ENCODE measurements at regions not wholly inside any gene's neighbourhood (a gene's known extent, or its start where the extent isn't known, plus 50 kb on each side); places are given as distances from the start of the nearest gene placed in this dataset.

DNA sequence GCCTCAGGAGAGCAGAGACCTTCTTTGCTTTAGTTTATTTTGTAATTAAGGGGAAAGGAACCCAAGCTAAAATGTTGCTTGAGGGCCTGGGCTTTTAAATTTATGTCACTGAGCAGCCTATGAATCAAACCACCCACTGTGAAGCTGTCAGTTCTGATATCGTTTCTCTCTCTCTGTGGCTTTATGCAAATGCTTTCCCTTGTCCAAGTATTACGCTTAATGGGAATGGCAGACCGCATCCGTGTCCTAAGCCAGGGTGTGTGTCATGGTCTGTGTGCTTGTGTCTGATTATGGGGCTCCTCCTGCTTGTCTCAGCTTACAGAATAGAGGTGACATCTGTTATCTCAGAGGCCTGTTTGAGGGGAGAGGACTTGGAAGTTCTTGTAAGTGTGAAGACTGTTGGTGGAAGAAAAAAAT is 82.4 kb downstream of the EBLN2 start (continued):
- peak in 1 of 3 experiments; percentile 68; a peak in 2 of 6 replicates for TF ChIP-seq ZBTB11 (CRISPR knock-in tag; IDR thresholded peaks at IDR 0.05)
- peak; percentile 71 for TF ChIP-seq BCOR (IDR thresholded peaks at IDR 0.05)
- TF ChIP-seq RB1 (IDR thresholded peaks at IDR 0.05; ENCODE audit: low read depth) = 0 out of 2 replicates have a peak, but pooled peaks have one; percentile 35
- TF ChIP-seq MTA2 (IDR thresholded peaks at IDR 0.05; ENCODE audit: low read depth) = peak; percentile 82
- TF ChIP-seq TRIM24 (IDR thresholded peaks at IDR 0.05) = peak; percentile 83 to 84
- TF ChIP-seq TAL1 (IDR thresholded peaks at IDR 0.05) = peak; percentile 92
- TF ChIP-seq CREM (IDR thresholded peaks at IDR 0.05; ENCODE audit: low read depth) = peak; percentile 84
- TF ChIP-seq TCF15 (CRISPR knock-in tag; IDR thresholded peaks at IDR 0.05) = no peak
- no peak for TF ChIP-seq ZNF586 (CRISPR knock-in tag; conservative IDR thresholded peaks at IDR 0.05)
- peak; percentile 77 for TF ChIP-seq ETV1 (tag; conservative IDR thresholded peaks at IDR 0.05; ENCODE audit: low read depth)
- no peak for TF ChIP-seq HLTF (IDR thresholded peaks at IDR 0.05)
- TF ChIP-seq DPF2 (IDR thresholded peaks at IDR 0.05) = peak; percentile 94
- TF ChIP-seq MEIS2 (IDR thresholded peaks at IDR 0.05; ENCODE audit: partially characterized antibody) = peak; percentile 98
- TF ChIP-seq NONO (IDR thresholded peaks at IDR 0.05; ENCODE audit: low read depth in 2 of 2, low read length in 1 of 2) = no peak
- peak; percentile 94 for TF ChIP-seq CBFA2T2 (conservative IDR thresholded peaks at IDR 0.05)
- 0 out of 2 replicates have a peak, but pooled peaks have one; percentile 6 for TF ChIP-seq MEF2A (IDR thresholded peaks at IDR 0.05; ENCODE audit: control insufficient read depth, low read depth, low read length)
- TF ChIP-seq, protein P1, sequence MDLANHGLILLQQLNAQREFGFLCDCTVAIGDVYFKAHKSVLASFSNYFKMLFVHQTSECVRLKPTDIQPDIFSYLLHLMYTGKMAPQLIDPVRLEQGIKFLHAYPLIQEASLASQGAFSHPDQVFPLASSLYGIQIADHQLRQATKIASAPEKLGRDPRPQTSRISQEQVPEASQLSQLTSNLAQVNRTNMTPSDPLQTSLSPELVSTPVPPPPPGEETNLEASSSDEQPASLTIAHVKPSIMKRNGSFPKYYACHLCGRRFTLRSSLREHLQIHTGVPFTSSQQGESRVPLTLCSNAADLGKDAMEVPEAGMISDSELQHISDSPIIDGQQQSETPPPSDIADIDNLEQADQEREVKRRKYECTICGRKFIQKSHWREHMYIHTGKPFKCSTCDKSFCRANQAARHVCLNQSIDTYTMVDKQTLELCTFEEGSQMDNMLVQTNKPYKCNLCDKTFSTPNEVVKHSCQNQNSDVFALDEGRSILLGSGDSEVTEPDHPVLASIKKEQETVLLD (IDR thresholded peaks at IDR 0.05) = peak; percentile 45; the same call in 1 of the 2 replicates
- TF ChIP-seq ETV5 (CRISPR knock-in tag; IDR thresholded peaks at IDR 0.05; ENCODE audit: low read depth) = 0 out of 2 replicates have a peak, but pooled peaks have one; percentile 49
- TF ChIP-seq MYC (IDR thresholded peaks at IDR 0.05; ENCODE audit: low read depth, low read length) = 0 out of 2 replicates have a peak, but pooled peaks have one; percentile 33
- no peak for TF ChIP-seq MYC (CRISPR knock-in tag; IDR thresholded peaks at IDR 0.05; ENCODE audit: borderline replicate concordance, low read depth)
- TF ChIP-seq CREB1 (IDR thresholded peaks at IDR 0.05) = peak; percentile 70; the same call in 1 of the 2 replicates
- TF ChIP-seq CREB1 (CRISPR knock-in tag; IDR thresholded peaks at IDR 0.05) = no peak
- peak; percentile 91 for TF ChIP-seq POLR2AphosphoS5 (IDR thresholded peaks at IDR 0.05; ENCODE audit: control insufficient read depth, insufficient read depth, low read depth, low read length)

All from K562 (cell line).